Adrenal gland (tissue), 5 donors: ENCODE measurements at regions not wholly inside any gene's neighbourhood (a gene's known extent, or its start where the extent isn't known, plus 50 kb on each side); places are given as distances from the start of the nearest gene placed in this dataset.

ENCODE experiments used
- CTCF ChIP-seq, 6 experiments: fragments of 450-650 bp in 4 of 6; fragments of 200-600 bp in 2 of 6; sonication (generic) in 1 of 6; IDR thresholded peaks; 1 replicate in 5 of 6; 2 replicates in 1 of 6; pipeline versions ENCODE4 v1.5.1 to v1.8.0; 2016 to 2021; ENCODE audit warnings: antibody characterized with exemption in 6 of 6, mild to moderate bottlenecking in 2 of 6, moderate library complexity in 1 of 6
- POLR2A ChIP-seq, 2 donors: fragments of 450-650 bp; IDR thresholded peaks; one replicate each; pipeline ENCODE4 v1.6.1; 2017; ENCODE audit warnings: antibody characterized with exemption in 2 of 2, mild to moderate bottlenecking in 2 of 2, moderate library complexity in 1 of 2
- donor health status: DM: no; HTN: no; CAD: no.

GRCh38 chr11:98136357-98136756 is 884.4 kb upstream of the CNTN5 start:
- TF ChIP-seq CTCF (IDR thresholded peaks at IDR 0.05): no peak
- no peak for TF ChIP-seq POLR2A (IDR thresholded peaks at IDR 0.05)
